Tibial nerve (tissue), 4 donors: ENCODE measurements at regions not wholly inside any gene's neighbourhood (a gene's known extent, or its start where the extent isn't known, plus 50 kb on each side); places are given as distances from the start of the nearest gene placed in this dataset.

ENCODE experiments used
- DNase-seq, 2 donors: peaks; one replicate each; pipeline ENCODE4 v3.0.0-alpha.2; 2019; ENCODE audit warnings: low spot score in 2 of 2
- H3K27ac ChIP-seq, 4 donors: fragments of 200-600 bp; sonication (generic) in 3 of 4; one replicate each; pipeline ENCODE4 v1.5.1; 2017 to 2019; ENCODE audit warnings: mild to moderate bottlenecking in 1 of 4
- H3K27me3 ChIP-seq, 2 donors: fragments of 200-600 bp; sonication (generic) in 1 of 2; one replicate each; pipeline versions ENCODE4 v1.5.1 to v1.6.0; 2017 to 2019
- H3K36me3 ChIP-seq, 3 donors: fragments of 200-600 bp; sonication (generic); one replicate each; pipeline ENCODE4 v1.5.1; 2018 to 2019
- H3K4me1 ChIP-seq, 4 donors: fragments of 200-600 bp; sonication (generic) in 3 of 4; one replicate each; pipeline ENCODE4 v1.5.1; 2017 to 2019
- H3K4me3 ChIP-seq, 4 donors: fragments of 200-600 bp; sonication (generic) in 3 of 4; one replicate each; pipeline ENCODE4 v1.5.1; 2017 to 2019; ENCODE audit warnings: mild to moderate bottlenecking in 1 of 4, moderate library complexity in 1 of 4
- H3K9me3 ChIP-seq, 4 donors: fragments of 200-600 bp; sonication (generic) in 3 of 4; one replicate each; pipeline ENCODE4 v1.5.1; 2017 to 2019
- CTCF ChIP-seq, 5 experiments: fragments of 200-600 bp in 3 of 5; fragments of 450-650 bp in 2 of 5; sonication (generic) in 3 of 5; IDR thresholded peaks; one replicate each; pipeline ENCODE4 v1.5.1; 2016 to 2019; ENCODE audit warnings: antibody characterized with exemption in 5 of 5, mild to moderate bottlenecking in 3 of 5, moderate library complexity in 2 of 5
- EP300 ChIP-seq, 2 donors: sonication (generic); formaldehyde crosslinking; IDR thresholded peaks; one replicate each; pipeline ENCODE4 v1.6.1; 2017; ENCODE audit warnings: antibody characterized with exemption in 2 of 2, mild to moderate bottlenecking in 1 of 2
- POLR2A ChIP-seq, 2 donors: fragments of 450-650 bp; IDR thresholded peaks; one replicate each; pipeline ENCODE4 v1.6.1; 2017; ENCODE audit warnings: antibody characterized with exemption in 2 of 2, mild to moderate bottlenecking in 2 of 2, moderate library complexity in 2 of 2
- WGBS, 2 donors: methylation state at CpG; one replicate each; pipeline ENCODE4 v1.1.5; 2018; 5-methylcytosine and 5-hydroxymethylcytosine counted together

GRCh38 chr14:58738876-58739275 is 101.1 kb downstream of the DACT1 start:
- Histone ChIP-seq H3K27ac (no peak overlapping the region), H3K9me3 (no peaks in the 10 kb centered on the region), H3K27me3 (no peaks in the 10 kb centered on the region), H3K4me3 (no peak overlapping the region), H3K4me1 (peaks cover 0 to 25% (median 0%) of the 10 kb centered on the region in 4 donors), H3K36me3 (no peaks in the 10 kb centered on the region)
- TF ChIP-seq EP300 (IDR thresholded peaks at IDR 0.05) (no peak), CTCF (IDR thresholded peaks at IDR 0.05) (no peak), POLR2A (IDR thresholded peaks at IDR 0.05) (no peak)
- 60 to 63% methylated on average over 2 of the region's 2 CpGs for WGBS, 2 donors
- no peak for DNase-seq

GRCh38 chr14:58739674-58740073 is 101.9 kb downstream of the DACT1 start:
- no peaks in the 10 kb centered on the region for H3K27me3 ChIP-seq
- 79 to 88% methylated on average over 3 of the region's 3 CpGs for WGBS, 2 donors
- peaks cover 0 to 25% (median 0%) of the 10 kb centered on the region in 4 donors for H3K4me1 ChIP-seq
- no peak for DNase-seq
- H3K27ac ChIP-seq = peak overlapping the region in 2 of 4 donors; percentile 55 to 60
- H3K4me3 ChIP-seq = no peak overlapping the region
- no peak for TF ChIP-seq POLR2A (IDR thresholded peaks at IDR 0.05)
- no peak for TF ChIP-seq CTCF (IDR thresholded peaks at IDR 0.05)
- no peak for TF ChIP-seq EP300 (IDR thresholded peaks at IDR 0.05)
- no peaks in the 10 kb centered on the region for H3K9me3 ChIP-seq
- H3K36me3 ChIP-seq = no peaks in the 10 kb centered on the region

- TF ChIP-seq EP300 (IDR thresholded peaks at IDR 0.05) = no peak
- TF ChIP-seq POLR2A (IDR thresholded peaks at IDR 0.05) = no peak
- TF ChIP-seq CTCF (IDR thresholded peaks at IDR 0.05) = no peak
- Histone ChIP-seq H3K9me3 (no peaks in the 10 kb centered on the region), H3K27me3 (no peaks in the 10 kb centered on the region), H3K4me3 (no peak overlapping the region), H3K4me1 (peaks cover 0 to 25% (median 0%) of the 10 kb centered on the region in 4 donors), H3K27ac (peak overlapping the region in 2 of 4 donors; percentile 55 to 60), H3K36me3 (no peaks in the 10 kb centered on the region)
- DNase-seq = no peak
- 28 to 31% methylated on average over 4 of the region's 4 CpGs for WGBS, 2 donors
Observed at GRCh38 chr14:58740379-58740935, 102.7 kb downstream of the DACT1 start.

- TF ChIP-seq CTCF (IDR thresholded peaks at IDR 0.05) (no peak), POLR2A (IDR thresholded peaks at IDR 0.05) (no peak), EP300 (IDR thresholded peaks at IDR 0.05) (no peak)
- 75 to 89% methylated on average over 5 of the region's 5 CpGs for WGBS, 2 donors
- H3K9me3 ChIP-seq = no peaks in the 10 kb centered on the region
- no peaks in the 10 kb centered on the region for H3K36me3 ChIP-seq
- DNase-seq = no peak
- H3K4me1 ChIP-seq = peaks cover 0 to 41% (median 8%) of the 10 kb centered on the region in 4 donors
- H3K4me3 ChIP-seq = no peak overlapping the region
- no peaks in the 10 kb centered on the region for H3K27me3 ChIP-seq
- H3K27ac ChIP-seq = no peak overlapping the region
Observed at GRCh38 chr14:58744801-58745394, 107.1 kb downstream of the DACT1 start.

- Histone ChIP-seq H3K27me3 (no peaks in the 10 kb centered on the region), H3K27ac (no peak overlapping the region), H3K4me1 (peaks cover 0 to 41% (median 8%) of the 10 kb centered on the region in 4 donors), H3K9me3 (no peaks in the 10 kb centered on the region), H3K4me3 (no peak overlapping the region), H3K36me3 (no peaks in the 10 kb centered on the region)
- no peak for TF ChIP-seq POLR2A (IDR thresholded peaks at IDR 0.05)
- no peak for TF ChIP-seq CTCF (IDR thresholded peaks at IDR 0.05)
- TF ChIP-seq EP300 (IDR thresholded peaks at IDR 0.05) = no peak
- DNase-seq = no peak
- 48 to 62% methylated on average over 1 of the region's 1 CpG for WGBS, 2 donors
Observed at GRCh38 chr14:58746261-58746660, 108.5 kb downstream of the DACT1 start.
